ENCODE measurements at regions not wholly inside any gene's neighbourhood (a gene's known extent, or its start where the extent isn't known, plus 50 kb on each side); places are given as distances from the start of the nearest gene placed in this dataset.
"Not testable (repeated sequence)": the region's sequence is repeated elsewhere in the genome, so short reads cannot be mapped to it uniquely, and the experiment has no call there.

GRCh38 chr10:9469663-9470205, 1415.2 kb downstream of the GATA3 start:
- no peak for DNase-seq

- DNase-seq = no peak
Observed at GRCh38 chr10:9470581-9470980, 1416.1 kb downstream of the GATA3 start.

- no peak for DNase-seq
Observed at GRCh38 chr10:9501944-9502343, 1447.5 kb downstream of the GATA3 start.

GRCh38 chr10:9504227-9504626, 1449.7 kb downstream of the GATA3 start:
- DNase-seq = no peak

GRCh38 chr10:9505546-9505945, 1451.1 kb downstream of the GATA3 start:
- no peak for DNase-seq

GRCh38 chr10:9508606-9509005, 1454.1 kb downstream of the GATA3 start:
- no peak for DNase-seq

GRCh38 chr10:9510626-9511025, 1456.1 kb downstream of the GATA3 start:
- no peak for DNase-seq

GRCh38 chr10:9515922-9516321, 1461.4 kb downstream of the GATA3 start:
- DNase-seq = no peak

- DNase-seq = no peak
Observed at GRCh38 chr10:9535744-9536143, 1481.3 kb downstream of the GATA3 start.

- no peak for DNase-seq
Observed at GRCh38 chr10:9545073-9545472, 1472.6 kb upstream of the CELF2 start.

- DNase-seq = no peak
Observed at GRCh38 chr10:9547936-9548904, 1469.5 kb upstream of the CELF2 start.

- no peak for DNase-seq
Observed at GRCh38 chr10:9550810-9551209, 1466.9 kb upstream of the CELF2 start.

GRCh38 chr10:9554321-9554720, 1463.4 kb upstream of the CELF2 start:
- no peak for DNase-seq

GRCh38 chr10:9560976-9561375, 1456.7 kb upstream of the CELF2 start:
- DNase-seq = no peak

- no peak for DNase-seq
Observed at GRCh38 chr10:9561821-9562505, 1455.7 kb upstream of the CELF2 start.

GRCh38 chr10:9577746-9578145, 1439.9 kb upstream of the CELF2 start:
- DNase-seq = no peak

GRCh38 chr10:9579110-9579705, 1438.5 kb upstream of the CELF2 start:
- no peak for DNase-seq

GRCh38 chr10:9582803-9583202, 1434.9 kb upstream of the CELF2 start:
- DNase-seq = not testable (repeated sequence)

- no peak for DNase-seq
Observed at GRCh38 chr10:9596368-9596920, 1421.2 kb upstream of the CELF2 start.

GRCh38 chr10:9602998-9603397, 1414.7 kb upstream of the CELF2 start:
- no peak for DNase-seq

- no peak for DNase-seq
Observed at GRCh38 chr10:9603972-9604371, 1413.7 kb upstream of the CELF2 start.

GRCh38 chr10:9605231-9605630, 1412.4 kb upstream of the CELF2 start:
- no peak for DNase-seq

- no peak for DNase-seq
Observed at GRCh38 chr10:9608602-9609001, 1409.1 kb upstream of the CELF2 start.

All from activated gamma-delta T cell (primary cell).